PC-3 (cell line): ENCODE measurements at regions not wholly inside any gene's neighbourhood (a gene's known extent, or its start where the extent isn't known, plus 50 kb on each side); places are given as distances from the start of the nearest gene placed in this dataset.

Experiments
- CTCF ChIP-seq: fragments of 300-600 bp; sonication (generic); conservative IDR thresholded peaks from 2 replicates; pipeline ENCODE4 v1.5.1; 2017; ENCODE audit warnings: antibody characterized with exemption, low read depth, mild to moderate bottlenecking, low read length
- EZH2 ChIP-seq: fragments of 300-600 bp; sonication (generic); IDR thresholded peaks from one replicate; pipeline ENCODE4 v1.6.1; 2017; ENCODE audit warnings: antibody characterized with exemption, mild to moderate bottlenecking, low read length; ENCODE audit not compliant: unreplicated experiment
- EZH2phosphoT487 ChIP-seq: fragments of 300-600 bp; sonication (generic); IDR thresholded peaks from 2 replicates; pipeline ENCODE4 v1.6.1; 2018; ENCODE audit warnings: mild to moderate bottlenecking, antibody characterized with exemption, low read length, borderline replicate concordance

GRCh38 chr12:22986997-22987396 lies 362.0 kb downstream of the ETNK1 start:
- no peak for TF ChIP-seq CTCF
- TF ChIP-seq EZH2: no peak
- no peak for TF ChIP-seq EZH2phosphoT487
